ENCODE measurements at regions not wholly inside any gene's neighbourhood (a gene's known extent, or its start where the extent isn't known, plus 50 kb on each side); places are given as distances from the start of the nearest gene placed in this dataset.

GRCh38 chr7:356691-357462, 66.9 kb downstream of the FOXL3 start:
- TF ChIP-seq POLR2A (IDR thresholded peaks at IDR 0.05) (no peak), CTCF (IDR thresholded peaks at IDR 0.05) (no peak)

Data from adrenal gland (tissue), 5 donors.